HG03196 (cell line): ENCODE measurements at regions not wholly inside any gene's neighbourhood (a gene's known extent, or its start where the extent isn't known, plus 50 kb on each side); places are given as distances from the start of the nearest gene placed in this dataset.
"Not testable (repeated sequence)": the region's sequence is repeated elsewhere in the genome, so short reads cannot be mapped to it uniquely, and the experiment has no call there.

Experiments used
- ATAC-seq: cut with Tn5 transposase; IDR thresholded peaks from one replicate; pipeline ENCODE4 v1.9.1; 2021; ENCODE audit not compliant: unreplicated experiment

DNA sequence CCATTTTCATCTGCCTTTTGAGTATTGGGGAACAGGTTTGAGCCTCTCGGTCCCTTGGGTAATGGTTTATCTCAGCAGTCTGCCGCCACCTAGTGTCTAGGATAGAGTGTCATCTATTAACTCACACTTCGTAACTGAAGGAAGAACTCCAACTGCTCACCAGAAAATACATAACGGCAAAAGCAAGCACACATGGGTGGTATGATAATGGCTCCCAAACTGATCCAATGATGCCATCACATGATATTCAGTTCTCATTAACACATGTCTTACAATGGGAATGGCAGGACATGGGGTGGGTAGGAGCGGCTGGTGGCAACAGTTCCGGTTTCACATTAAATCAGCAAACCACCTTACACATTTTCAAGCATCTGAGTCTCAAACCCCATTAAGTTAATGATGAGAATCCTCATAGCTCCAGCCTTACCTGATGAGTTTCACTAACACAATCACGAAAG, 110.7 kb upstream of the PHACTR1 start:
- ATAC-seq = peak; percentile 38

DNA sequence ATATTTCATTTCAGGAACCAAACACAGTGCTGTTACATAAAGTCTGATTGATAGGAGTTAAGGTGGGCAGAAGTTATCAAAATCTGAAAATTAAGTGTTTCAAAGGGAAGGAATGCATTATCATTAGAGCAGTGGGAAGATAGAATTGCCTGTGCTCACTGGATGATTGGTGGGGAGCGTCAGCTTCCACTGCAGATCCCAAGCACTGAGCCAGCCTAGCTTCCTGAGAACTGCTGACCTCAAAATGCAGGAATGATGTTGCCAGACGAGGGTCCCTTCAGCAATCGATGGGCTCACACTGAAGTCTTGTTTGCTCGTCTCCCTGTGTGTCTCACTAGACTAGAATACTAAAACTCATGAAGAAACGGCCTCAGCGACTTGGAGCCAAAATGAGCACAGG, 110.0 kb upstream of the PHACTR1 start:
- ATAC-seq = no peak

DNA sequence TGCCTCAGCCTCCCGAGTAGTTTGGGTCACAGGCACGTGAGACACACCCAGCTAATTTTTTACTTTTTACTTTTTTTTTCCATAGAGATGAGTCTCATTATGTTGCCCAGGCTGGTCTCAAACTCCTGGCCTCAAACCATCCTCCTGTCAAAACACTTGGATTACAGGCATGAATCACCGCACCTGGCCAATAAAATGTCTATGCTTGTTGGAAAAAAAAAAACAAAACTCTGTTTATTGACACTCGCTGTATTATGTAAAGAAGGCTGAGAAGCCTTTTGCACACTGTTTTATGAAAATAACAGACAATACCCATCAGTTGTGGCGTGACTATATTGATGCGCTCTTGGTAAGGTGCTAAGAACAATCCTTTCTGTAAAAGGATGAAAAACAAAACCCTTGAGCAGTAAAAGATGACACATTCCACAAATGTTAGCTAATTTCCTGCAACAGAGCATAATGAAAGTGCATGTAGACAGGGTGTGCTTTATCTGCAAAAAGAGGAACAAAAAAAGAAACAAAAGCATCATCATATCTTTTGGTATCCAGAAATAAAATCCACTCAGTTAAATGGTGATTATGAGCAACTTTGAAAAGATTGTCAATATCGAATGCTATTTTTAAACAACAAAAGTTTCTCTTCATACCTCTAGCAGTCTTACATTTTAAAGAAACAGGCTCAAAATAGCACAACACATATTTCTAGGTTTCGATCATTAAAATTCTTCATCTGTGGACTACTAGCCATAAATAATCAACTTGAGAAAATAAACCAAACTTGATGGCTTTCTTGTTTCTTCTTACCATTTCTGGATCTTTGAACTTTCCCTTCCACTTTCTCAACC, 108.3 kb upstream of the PHACTR1 start:
- ATAC-seq = peak; percentile 74

DNA sequence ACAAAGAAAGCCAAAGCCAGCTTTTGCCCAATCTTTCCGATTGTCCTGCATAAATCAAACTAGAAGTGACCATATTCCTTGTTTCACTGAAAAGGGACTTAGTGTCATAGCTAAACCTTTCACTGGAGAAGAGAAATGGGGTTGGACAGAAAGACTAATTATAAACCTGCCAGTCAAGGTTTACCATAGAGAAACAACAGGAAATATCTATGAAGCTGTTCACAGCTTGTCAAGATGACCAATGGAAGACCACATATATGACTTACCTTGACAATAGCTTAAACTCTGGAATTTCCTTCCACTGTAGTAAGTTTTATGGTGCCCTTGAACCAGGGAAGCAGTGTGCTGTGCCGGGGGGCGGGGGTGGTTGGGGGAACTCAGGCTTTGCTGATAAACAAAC, 107.7 kb upstream of the PHACTR1 start:
- peak; percentile 18 for ATAC-seq

DNA sequence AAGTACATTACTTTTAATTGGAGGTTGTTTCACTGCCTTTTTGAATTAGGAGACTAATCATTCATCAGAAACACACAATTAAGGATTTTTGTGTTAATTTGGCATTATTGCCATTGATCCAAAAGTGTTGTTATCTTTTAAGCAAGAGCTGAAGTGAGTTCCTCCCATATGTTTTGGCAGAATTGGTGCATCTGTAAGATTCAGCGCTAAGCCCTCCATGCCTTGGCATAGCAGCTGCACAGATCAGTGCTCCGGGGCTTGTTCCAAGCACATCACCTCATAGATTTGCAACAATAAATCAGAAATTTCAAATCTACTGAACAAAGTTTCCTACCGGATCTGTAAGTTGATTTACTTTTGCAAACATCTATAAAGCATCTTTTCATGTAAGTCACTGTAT, 106.8 kb upstream of the PHACTR1 start:
- ATAC-seq = no peak

- ATAC-seq = no peak
Observed at GRCh38 chr6:12610862-12611261, 105.7 kb upstream of the PHACTR1 start.

DNA sequence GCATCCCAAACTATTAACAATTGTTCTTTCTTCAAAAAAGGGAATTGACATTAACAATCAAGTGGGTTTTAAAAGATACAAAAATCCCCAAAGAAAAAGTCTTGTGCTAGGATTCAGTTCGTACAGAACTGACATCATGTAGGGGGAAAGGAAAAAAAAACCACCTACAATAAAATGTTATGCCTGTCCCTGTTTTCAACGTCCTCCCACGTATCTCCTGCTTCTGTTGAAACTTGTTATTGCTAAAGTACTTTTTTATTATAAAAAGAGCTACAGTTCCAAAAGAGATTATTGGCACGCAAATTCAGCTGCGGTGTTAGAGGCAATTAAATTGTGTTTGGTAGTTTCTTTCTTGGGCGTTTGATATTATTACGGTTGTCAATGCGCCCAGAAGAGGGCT, 102.8 kb upstream of the PHACTR1 start:
- ATAC-seq = no peak

DNA sequence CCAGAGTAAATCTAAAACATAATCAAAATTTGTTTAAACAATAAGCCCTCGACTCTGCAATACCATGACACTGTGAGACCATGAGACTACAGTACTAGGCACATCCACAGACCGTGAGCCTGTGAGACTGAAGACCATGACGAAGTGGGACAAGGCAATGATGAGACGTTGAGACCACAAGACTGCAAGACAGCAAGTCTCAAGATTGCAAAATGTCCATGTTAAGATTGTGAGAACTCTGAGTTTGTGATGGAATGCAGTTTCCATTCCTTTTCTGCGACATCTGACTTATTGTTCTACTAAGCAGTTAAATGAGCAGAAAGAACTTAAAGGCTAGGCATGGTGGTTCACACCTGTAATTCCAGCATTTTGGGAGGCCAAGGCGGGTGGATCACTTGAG, 102.1 kb upstream of the PHACTR1 start:
- ATAC-seq = no peak

GRCh38 chr6:12618296-12618695, 98.3 kb upstream of the PHACTR1 start:
- no peak for ATAC-seq

GRCh38 chr6:12621754-12622153, 94.8 kb upstream of the PHACTR1 start:
- ATAC-seq = no peak

GRCh38 chr6:12622566-12622965, 94.0 kb upstream of the PHACTR1 start:
- ATAC-seq = no peak

GRCh38 chr6:12624142-12624837, 92.3 kb upstream of the PHACTR1 start:
- no peak for ATAC-seq

GRCh38 chr6:12627053-12627452, 89.5 kb upstream of the PHACTR1 start:
- ATAC-seq = no peak

GRCh38 chr6:12628327-12628726, 88.2 kb upstream of the PHACTR1 start:
- ATAC-seq = no peak

DNA sequence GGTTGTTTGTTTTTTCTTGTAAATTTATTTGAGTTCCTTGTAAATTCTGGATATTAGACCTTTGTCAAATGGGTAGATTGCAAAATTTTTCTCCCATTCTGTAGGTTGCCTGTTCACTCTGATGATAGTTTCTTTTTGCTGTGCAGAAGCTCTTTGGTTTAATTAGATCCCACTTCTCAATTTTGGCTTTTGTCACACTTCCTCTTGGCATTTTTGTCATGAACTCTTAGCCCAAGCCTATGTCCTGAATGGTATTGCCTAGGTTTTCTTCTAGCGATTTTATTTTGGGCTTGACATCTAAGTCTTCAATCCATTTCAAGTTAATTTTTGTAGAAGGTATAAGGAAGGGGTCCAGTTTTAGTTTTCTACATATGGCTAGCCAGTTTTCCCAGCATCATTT, 82.8 kb upstream of the PHACTR1 start:
- not testable (repeated sequence) for ATAC-seq

- ATAC-seq = no peak
Observed at GRCh38 chr6:12635375-12635774, 81.2 kb upstream of the PHACTR1 start.

GRCh38 chr6:12635813-12636212, 80.8 kb upstream of the PHACTR1 start:
- ATAC-seq = no peak

DNA sequence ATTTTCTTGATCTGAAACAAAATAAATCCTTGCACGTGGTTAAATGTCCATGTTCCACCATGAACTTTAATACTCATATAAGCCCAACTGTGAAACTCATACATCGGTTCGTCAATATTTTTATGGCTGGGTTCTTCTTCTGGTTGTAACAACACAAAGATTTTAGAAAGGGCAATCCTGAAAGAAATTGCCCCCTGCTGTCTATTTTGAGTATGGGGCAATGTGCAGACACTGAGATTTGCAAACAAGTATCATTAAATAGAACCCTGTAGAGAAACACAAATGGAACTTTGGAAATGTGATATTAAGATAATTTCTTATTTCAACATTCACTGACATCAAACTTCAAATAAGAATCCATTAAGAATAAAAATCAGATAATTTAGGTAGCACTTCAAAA, 80.2 kb upstream of the PHACTR1 start:
- ATAC-seq = no peak

GRCh38 chr6:12637960-12638641, 78.5 kb upstream of the PHACTR1 start:
- ATAC-seq = no peak

DNA sequence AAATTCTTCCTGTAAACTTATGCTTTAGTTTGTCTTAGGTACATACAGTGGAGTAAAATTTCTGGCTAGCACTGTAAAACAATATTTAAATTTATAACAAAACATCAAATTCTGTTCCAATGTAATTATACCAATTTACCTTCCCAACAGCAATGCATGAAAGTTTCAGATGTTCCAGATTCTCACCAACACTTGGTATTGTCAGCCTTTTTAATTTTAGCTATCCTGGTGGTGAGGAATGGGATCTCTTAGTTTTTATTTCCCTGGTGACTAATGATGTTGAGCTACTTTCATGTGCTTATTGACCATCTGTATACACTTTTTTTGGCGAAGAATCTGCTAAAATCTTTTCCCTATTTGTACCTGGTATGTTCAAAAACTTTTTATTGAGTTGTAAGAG, 76.1 kb upstream of the PHACTR1 start:
- ATAC-seq = no peak

GRCh38 chr6:12641785-12642184, 74.8 kb upstream of the PHACTR1 start:
- not testable (repeated sequence) for ATAC-seq

DNA sequence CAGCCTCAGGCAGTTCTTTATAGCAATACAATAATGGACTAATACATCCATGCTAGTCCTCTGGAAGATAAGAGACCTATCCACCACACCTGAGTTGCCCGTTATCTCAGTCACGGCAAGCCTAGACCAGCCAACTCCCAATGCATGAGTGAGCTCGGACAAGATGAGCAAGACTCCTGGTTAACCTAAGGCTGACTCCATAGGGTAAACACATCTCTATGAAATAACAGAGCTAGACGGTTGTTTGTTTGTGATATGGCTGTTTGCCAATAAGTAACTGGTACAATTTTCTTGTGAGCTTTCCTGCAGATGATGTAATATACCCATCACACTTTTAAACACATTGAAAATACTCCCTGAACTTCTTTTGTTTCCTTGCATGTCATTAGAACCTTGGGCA, 70.6 kb upstream of the PHACTR1 start:
- ATAC-seq = no peak
